Skin epidermis (tissue), 12 donors: ENCODE measurements at regions not wholly inside any gene's neighbourhood (a gene's known extent, or its start where the extent isn't known, plus 50 kb on each side); places are given as distances from the start of the nearest gene placed in this dataset.

ENCODE experiments used
- H3K27ac ChIP-seq, 21 experiments: fragments of 200-600 bp; sonication (generic) in 11 of 21; one replicate each; pipeline ENCODE4 v1.5.0; 2020; ENCODE audit warnings: mild to moderate bottlenecking in 3 of 21, inconsistent platforms in 2 of 21, moderate library complexity in 2 of 21
- H3K4me3 ChIP-seq, 7 experiments: fragments of 200-600 bp; sonication (generic) in 2 of 7; one replicate each; pipeline ENCODE4 v1.5.0; 2020; ENCODE audit warnings: inconsistent platforms in 2 of 7, mild to moderate bottlenecking in 2 of 7, moderate library complexity in 1 of 7

DNA sequence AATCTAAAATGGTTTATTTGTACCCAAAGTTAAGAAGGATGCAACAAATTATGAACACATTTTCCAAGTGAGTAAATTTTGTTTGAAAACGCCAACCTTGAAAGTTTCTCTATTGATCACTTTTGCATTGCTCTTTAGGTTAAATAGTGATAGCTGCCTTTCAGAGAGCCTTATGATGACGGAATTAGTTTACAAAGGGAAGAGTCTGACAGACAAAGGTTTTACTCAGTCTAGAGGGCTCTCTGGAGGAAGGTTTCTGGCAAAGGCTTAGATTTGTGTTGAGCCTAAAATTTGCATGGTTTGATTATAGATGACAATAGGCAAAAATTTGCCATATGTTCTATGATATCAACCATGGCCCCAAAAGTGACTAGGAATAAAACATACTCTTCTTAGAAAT, 95.9 kb upstream of the RUNX1 start:
- H3K27ac ChIP-seq = no peak overlapping the region
- H3K4me3 ChIP-seq = no peak overlapping the region

DNA sequence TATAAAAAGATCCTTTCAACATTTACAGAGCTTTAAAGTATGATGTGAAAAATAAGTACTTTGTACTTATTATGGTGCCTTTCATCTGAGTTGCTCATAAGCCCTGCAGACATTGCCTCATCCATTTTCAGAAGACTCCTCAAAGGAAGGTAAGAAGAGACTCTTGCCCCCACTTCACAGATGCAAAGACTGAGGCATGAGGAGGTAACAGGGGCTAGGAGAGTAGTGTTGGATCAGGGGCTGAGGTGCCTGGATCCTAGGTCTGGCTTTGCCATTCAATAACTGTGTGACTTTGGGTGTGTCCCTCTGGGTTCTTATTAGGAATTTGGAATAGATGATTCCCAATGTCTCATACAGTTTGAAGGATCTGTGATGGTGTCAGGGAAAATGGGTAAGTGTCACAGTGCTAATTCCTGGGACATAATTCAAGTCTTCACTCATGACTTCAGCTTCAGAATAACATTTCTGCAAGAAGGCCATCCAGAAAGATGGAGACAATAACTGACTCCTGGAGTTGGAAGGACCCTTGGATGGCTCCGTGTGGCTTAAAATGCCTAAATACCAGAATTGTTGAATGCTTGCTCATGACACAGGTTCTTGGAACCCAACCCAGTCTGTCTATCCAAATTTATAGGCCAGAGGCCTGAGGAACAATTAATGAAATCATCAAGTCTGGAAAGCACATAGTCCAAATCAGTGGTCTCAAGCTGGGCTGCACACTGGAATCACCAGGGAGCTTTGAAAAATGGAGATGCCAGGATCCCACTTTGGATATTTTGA, 93.1 kb upstream of the RUNX1 start:
- no peak overlapping the region for H3K4me3 ChIP-seq
- H3K27ac ChIP-seq = no peak overlapping the region

- H3K4me3 ChIP-seq = no peak overlapping the region
- peak overlapping the region in 9 of 21 experiments; percentile 10 to 76 (median 28) for H3K27ac ChIP-seq
Observed at GRCh38 chr21:35139382-35139715, 90.2 kb upstream of the RUNX1 start.

GRCh38 chr21:35138665-35139381, 89.7 kb upstream of the RUNX1 start:
- Histone ChIP-seq H3K4me3 (no peak overlapping the region), H3K27ac (peak overlapping the region in 10 of 21 experiments; percentile 10 to 76 (median 36))

GRCh38 chr21:35136586-35137219, 87.6 kb upstream of the RUNX1 start:
- Histone ChIP-seq H3K27ac (peak overlapping the region in 13 of 21 experiments; percentile 7 to 70 (median 47)), H3K4me3 (no peak overlapping the region)

DNA sequence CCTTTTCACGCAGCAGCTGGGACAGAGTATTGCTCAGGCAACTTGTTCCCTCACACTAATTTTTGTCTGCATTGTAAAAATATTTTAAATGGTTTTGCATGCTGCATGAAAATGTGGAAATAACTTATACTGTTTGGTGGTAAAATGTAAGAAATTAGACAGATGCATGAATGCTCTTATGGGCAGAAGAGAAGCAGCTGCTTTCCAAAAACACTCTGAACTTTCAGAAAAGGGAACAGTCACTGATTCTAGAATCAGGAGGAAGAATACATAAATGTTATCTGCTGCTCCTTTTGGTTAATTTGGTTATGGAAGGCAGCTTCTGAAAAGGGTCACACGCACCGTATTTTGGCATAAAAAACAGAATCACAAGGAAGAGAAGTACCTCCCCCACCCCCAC, 87.0 kb upstream of the RUNX1 start:
- no peak overlapping the region for H3K4me3 ChIP-seq
- H3K27ac ChIP-seq = peak overlapping the region in 11 of 21 experiments; percentile 9 to 70 (median 57)

- no peak overlapping the region for H3K4me3 ChIP-seq
Observed at GRCh38 chr21:35135481-35135880, 86.4 kb upstream of the RUNX1 start.

GRCh38 chr21:35134309-35134708, 85.2 kb upstream of the RUNX1 start:
- H3K4me3 ChIP-seq = no peak overlapping the region
- no peak overlapping the region for H3K27ac ChIP-seq

More at GRCh38 chr21:35135481-35135880, 86.4 kb upstream of the RUNX1 start:
- H3K27ac ChIP-seq = no peak overlapping the region

GRCh38 chr21:35128536-35128935, 79.4 kb upstream of the RUNX1 start:
- Histone ChIP-seq H3K4me3 (no peak overlapping the region), H3K27ac (no peak overlapping the region)

GRCh38 chr21:35127851-35128250, 78.7 kb upstream of the RUNX1 start:
- Histone ChIP-seq H3K27ac (no peak overlapping the region), H3K4me3 (no peak overlapping the region)

DNA sequence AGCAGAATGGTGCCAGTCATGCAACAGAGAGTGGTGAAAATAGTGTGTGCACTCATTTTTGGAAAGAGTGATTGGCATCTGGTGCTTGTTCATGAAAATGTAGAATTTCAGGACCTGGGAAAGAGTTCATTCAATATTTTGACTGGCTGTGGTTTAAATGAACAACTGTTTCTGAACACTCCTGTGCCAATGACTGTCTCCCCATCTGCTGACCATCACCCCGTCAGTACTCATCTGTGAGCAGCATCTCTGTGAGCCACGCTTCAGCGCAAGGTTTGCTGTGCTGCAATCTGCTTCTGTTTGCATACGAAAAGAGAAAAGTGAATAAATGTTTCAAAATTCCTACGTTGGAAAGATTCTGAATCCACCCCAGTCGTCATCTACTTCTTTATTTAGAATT, 77.9 kb upstream of the RUNX1 start:
- H3K27ac ChIP-seq = no peak overlapping the region
- no peak overlapping the region for H3K4me3 ChIP-seq

GRCh38 chr21:35120631-35121180, 71.6 kb upstream of the RUNX1 start:
- H3K4me3 ChIP-seq = no peak overlapping the region
- H3K27ac ChIP-seq = no peak overlapping the region

GRCh38 chr21:35119501-35120047, 70.5 kb upstream of the RUNX1 start:
- Histone ChIP-seq H3K4me3 (no peak overlapping the region), H3K27ac (no peak overlapping the region)

- Histone ChIP-seq H3K4me3 (no peak overlapping the region), H3K27ac (no peak overlapping the region)
Observed at GRCh38 chr21:35116777-35117176, 67.7 kb upstream of the RUNX1 start.

DNA sequence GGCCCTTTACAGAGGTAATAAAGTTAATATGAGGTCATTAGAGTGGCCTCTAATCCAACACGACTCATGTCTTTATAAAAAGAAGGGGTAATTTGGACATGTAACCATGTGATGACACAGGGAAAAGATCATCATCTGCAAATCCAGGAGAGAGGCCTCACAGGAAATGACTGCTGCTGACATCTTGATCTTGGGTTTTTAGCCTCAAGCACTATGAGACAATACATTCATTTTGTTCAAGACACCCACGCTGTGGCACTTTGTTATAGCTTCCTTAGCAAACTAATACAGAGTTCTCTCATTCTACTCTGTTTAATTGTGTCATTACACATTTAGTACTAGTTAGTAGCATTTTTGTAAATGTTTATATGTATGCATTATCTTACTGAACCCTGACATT, 64.0 kb upstream of the RUNX1 start:
- Histone ChIP-seq H3K4me3 (no peak overlapping the region), H3K27ac (no peak overlapping the region)

- H3K4me3 ChIP-seq = no peak overlapping the region
- no peak overlapping the region for H3K27ac ChIP-seq
Observed at GRCh38 chr21:35111321-35111930, 62.3 kb upstream of the RUNX1 start.

DNA sequence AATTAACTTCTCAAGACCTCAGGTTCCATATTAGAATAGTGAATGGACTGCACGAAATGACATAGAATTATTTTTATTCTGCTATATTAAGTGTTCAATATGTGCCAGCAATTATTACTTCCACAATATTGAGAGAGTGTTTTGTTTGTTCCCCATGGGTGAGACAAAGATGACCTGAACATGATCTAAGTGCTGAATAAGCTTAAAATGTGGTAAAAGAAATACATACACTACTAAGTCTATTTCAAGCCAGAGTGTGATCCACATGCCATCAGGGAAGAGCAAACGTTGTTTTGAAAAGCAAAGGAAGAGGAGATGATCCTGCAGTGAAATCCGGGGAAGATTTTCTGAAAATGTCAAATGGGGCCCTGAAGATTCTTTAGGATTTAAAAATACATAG, 59.8 kb upstream of the RUNX1 start:
- no peak overlapping the region for H3K27ac ChIP-seq
- no peak overlapping the region for H3K4me3 ChIP-seq

DNA sequence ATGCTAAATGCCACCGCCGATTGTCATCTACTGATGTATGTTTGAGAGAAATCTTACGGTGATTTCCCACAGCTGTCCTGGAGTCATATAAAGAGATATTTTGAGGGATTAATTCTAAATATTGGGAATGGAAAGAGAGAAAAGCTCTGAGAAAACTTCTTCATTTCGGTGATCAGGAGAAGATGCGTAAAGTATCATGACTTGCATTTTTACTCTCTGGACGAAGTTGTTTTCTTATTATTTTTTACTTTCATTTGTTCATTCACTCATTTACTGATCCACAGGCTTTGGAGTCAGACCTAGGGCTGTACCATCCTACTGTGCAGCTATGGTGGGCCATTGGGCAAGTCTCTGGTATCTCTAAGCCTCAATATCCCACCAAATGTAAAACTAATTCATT, 58.4 kb upstream of the RUNX1 start:
- Histone ChIP-seq H3K27ac (no peak overlapping the region), H3K4me3 (no peak overlapping the region)

GRCh38 chr21:35106246-35106835, 57.2 kb upstream of the RUNX1 start:
- Histone ChIP-seq H3K4me3 (no peak overlapping the region), H3K27ac (no peak overlapping the region)
